RWPE2 (cell line): ENCODE measurements at regions not wholly inside any gene's neighbourhood (a gene's known extent, or its start where the extent isn't known, plus 50 kb on each side); places are given as distances from the start of the nearest gene placed in this dataset.

Source experiments
- ATAC-seq: fragments of 200-7000 bp; cut with Tn5 transposase; 3 replicates; pipeline ENCODE4 v1.9.1; 2021; ENCODE audit warnings: low read depth
- DNase-seq: peaks from one replicate; pipeline ENCODE4 v3.0.0-alpha.2; 2020; ENCODE audit warnings: low spot score
- H3K27ac ChIP-seq: fragments of 450-650 bp; 2 replicates; pipeline ENCODE4 v1.5.1; 2017; ENCODE audit warnings: mild to moderate bottlenecking; ENCODE audit not compliant: poor library complexity, severe bottlenecking
- H3K27me3 ChIP-seq: fragments of 250-450 bp; sonication (Bioruptor Pico); 2 replicates; pipeline ENCODE4 v1.5.1; 2021; ENCODE audit warnings: mild to moderate bottlenecking, moderate library complexity; ENCODE audit not compliant: insufficient read depth, poor library complexity, severe bottlenecking
- H3K36me3 ChIP-seq: fragments of 250-450 bp; sonication (Bioruptor Pico); 2 replicates; pipeline ENCODE4 v1.5.1; 2020; ENCODE audit warnings: low read depth, mild to moderate bottlenecking, moderate library complexity
- H3K4me1 ChIP-seq: fragments of 250-450 bp; sonication (Bioruptor Pico); 2 replicates; pipeline ENCODE4 v1.5.1; 2021; ENCODE audit warnings: mild to moderate bottlenecking, moderate library complexity; ENCODE audit not compliant: insufficient read depth, poor library complexity, severe bottlenecking
- H3K4me3 ChIP-seq: fragments of 250-450 bp; sonication (Bioruptor Pico); 2 replicates; pipeline ENCODE4 v1.5.1; 2021; ENCODE audit warnings: mild to moderate bottlenecking, moderate library complexity; ENCODE audit not compliant: severe bottlenecking
- H3K9me3 ChIP-seq: fragments of 250-450 bp; sonication (Bioruptor Pico); 2 replicates; pipeline ENCODE4 v1.5.1; 2021; ENCODE audit warnings: mild to moderate bottlenecking, moderate library complexity; ENCODE audit not compliant: severe bottlenecking
- CTCF ChIP-seq: fragments of 450-650 bp; IDR thresholded peaks from one replicate; pipeline ENCODE4 v1.5.1; 2017; ENCODE audit warnings: mild to moderate bottlenecking, moderate library complexity; ENCODE audit not compliant: poor library complexity, severe bottlenecking

- no peak for DNase-seq
- ATAC-seq: no peak
Measured at GRCh38 chr5:58012801-58013315, 447.0 kb downstream of the PLK2 start.

GRCh38 chr5:58012102-58012501 lies 447.8 kb downstream of the PLK2 start:
- no peak for DNase-seq
- H3K27me3 ChIP-seq: no peaks in the 10 kb centered on the region

More at GRCh38 chr5:58012801-58013315, 447.0 kb downstream of the PLK2 start:
- peaks cover 8% of the 10 kb centered on the region for H3K4me1 ChIP-seq
- no peak for TF ChIP-seq CTCF
- H3K4me3 ChIP-seq: no peak overlapping the region
- H3K36me3 ChIP-seq: no peaks in the 10 kb centered on the region
- H3K9me3 ChIP-seq: no peaks in the 10 kb centered on the region
- H3K27me3 ChIP-seq: no peaks in the 10 kb centered on the region
- H3K27ac ChIP-seq: no peak overlapping the region

GRCh38 chr5:58011301-58011700 lies 448.6 kb downstream of the PLK2 start:
- Histone ChIP-seq H3K36me3 (no peaks in the 10 kb centered on the region), H3K27ac (no peak overlapping the region), H3K4me1 (peaks cover 4% of the 10 kb centered on the region), H3K4me3 (no peak overlapping the region), H3K27me3 (no peaks in the 10 kb centered on the region), H3K9me3 (no peaks in the 10 kb centered on the region)
- DNase-seq (no peak), ATAC-seq (no peak)
- no peak for TF ChIP-seq CTCF

More at GRCh38 chr5:58012102-58012501, 447.8 kb downstream of the PLK2 start:
- Histone ChIP-seq H3K27ac (no peak overlapping the region), H3K4me1 (peaks cover 8% of the 10 kb centered on the region), H3K9me3 (no peaks in the 10 kb centered on the region), H3K4me3 (no peak overlapping the region), H3K36me3 (no peaks in the 10 kb centered on the region)
- no peak for TF ChIP-seq CTCF
- ATAC-seq: no peak

- Histone ChIP-seq H3K27me3 (no peaks in the 10 kb centered on the region), H3K4me1 (no peaks in the 10 kb centered on the region), H3K9me3 (no peaks in the 10 kb centered on the region), H3K27ac (no peak overlapping the region), H3K4me3 (no peak overlapping the region), H3K36me3 (no peaks in the 10 kb centered on the region)
- TF ChIP-seq CTCF: no peak
- no peak for DNase-seq
- ATAC-seq: no peak
Measured at GRCh38 chr5:58009754-58010153, 450.1 kb downstream of the PLK2 start.

- no peak for TF ChIP-seq CTCF
- peak; percentile 72 for DNase-seq
- Histone ChIP-seq H3K4me1 (peaks cover 14% of the 10 kb centered on the region), H3K27ac (peak overlapping the region; percentile 35), H3K4me3 (no peak overlapping the region), H3K27me3 (no peaks in the 10 kb centered on the region), H3K9me3 (no peaks in the 10 kb centered on the region), H3K36me3 (no peaks in the 10 kb centered on the region)
- ATAC-seq: peak; percentile 100
Measured at GRCh38 chr5:58002323-58002722, 457.6 kb downstream of the PLK2 start.
